K562 (cell line): ENCODE measurements at regions not wholly inside any gene's neighbourhood (a gene's known extent, or its start where the extent isn't known, plus 50 kb on each side); places are given as distances from the start of the nearest gene placed in this dataset.

Experiments
- ADNP ChIP-seq: fragments of 200-800 bp; sonication (Bioruptor generic); IDR thresholded peaks from 2 replicates; pipeline ENCODE4 v1.6.1; 2016; ENCODE audit warnings: missing genetic modification characterization, missing compliant biosample characterization
- ARID1B ChIP-seq: fragments of 450-650 bp; IDR thresholded peaks from 2 replicates; pipeline ENCODE4 v1.6.1; 2016; ENCODE audit warnings: antibody characterized with exemption, mild to moderate bottlenecking, inconsistent platforms
- HEY1 ChIP-seq: fragments of 250-450 bp; sonication (Bioruptor Pico); IDR thresholded peaks from 2 replicates; pipeline ENCODE4 v1.5.0; 2020; ENCODE audit warnings: mild to moderate bottlenecking, moderate library complexity, borderline replicate concordance
- HSF4 ChIP-seq: fragments of 250-450 bp; sonication (Bioruptor Pico); IDR thresholded peaks from 2 replicates; pipeline ENCODE4 v2.1.2; 2022; ENCODE audit warnings: mild to moderate bottlenecking, moderate library complexity, borderline replicate concordance
- KDM4B ChIP-seq, 2 experiments: fragments of 450-650 bp in 1 of 2; sonication (generic) in 1 of 2; IDR thresholded peaks; 2 replicates each; pipeline ENCODE4 v1.6.1; 2016 to 2017; ENCODE audit warnings: borderline replicate concordance in 2 of 2, antibody characterized with exemption in 1 of 2, low read depth in 1 of 2, mild to moderate bottlenecking in 1 of 2
- PHF20 ChIP-seq: fragments of 450-650 bp; IDR thresholded peaks from 2 replicates; pipeline ENCODE4 v1.6.1; 2018; ENCODE audit not compliant: partially characterized antibody
- PHTF2 ChIP-seq: fragments of 250-450 bp; sonication (Bioruptor Pico); IDR thresholded peaks from 2 replicates; pipeline ENCODE4 v1.5.0; 2021; ENCODE audit warnings: mild to moderate bottlenecking
- REST ChIP-seq, 2 experiments: fragments of 450-650 bp; formaldehyde crosslinking in 1 of 2; IDR thresholded peaks; 2 replicates each; pipeline versions ENCODE4 v1.4.0 to v1.6.1; 2014 to 2020; ENCODE audit warnings: mild to moderate bottlenecking in 2 of 2, borderline replicate concordance in 1 of 2, low read depth in 1 of 2
- TBP ChIP-seq: optimal IDR thresholded peaks from 2 replicates; pipeline ENCODE3; 2011; ENCODE audit warnings: low read depth, low read length, improper control_type of control experiment
- THAP7 ChIP-seq: fragments of 250-450 bp; sonication (Bioruptor Pico); IDR thresholded peaks from 2 replicates; pipeline ENCODE4 v1.5.0; 2021
- TRIM28 ChIP-seq: fragments of 450-650 bp; IDR thresholded peaks from 2 replicates; pipeline ENCODE4 v1.6.1; 2017
- UBTF ChIP-seq, 2 experiments: IDR thresholded peaks; 2 replicates each; pipeline ENCODE4 v1.6.1; 2012; ENCODE audit warnings: improper control_type of control experiment in 2 of 2, low read depth in 2 of 2, low read length in 2 of 2, borderline replicate concordance in 1 of 2
- ZNF551 ChIP-seq: fragments of 250-450 bp; sonication (Bioruptor Pico); IDR thresholded peaks from 2 replicates; pipeline ENCODE4 v1.5.0; 2021; ENCODE audit warnings: mild to moderate bottlenecking, moderate library complexity
- ZZZ3 ChIP-seq: fragments of 450-650 bp; IDR thresholded peaks from 2 replicates; pipeline ENCODE4 v1.6.1; 2016; ENCODE audit warnings: antibody characterized with exemption, mild to moderate bottlenecking, moderate library complexity

GRCh38 chr4:59685626-59686025 lies 1514.5 kb upstream of the ADGRL3 start (continued):
- no peak for TF ChIP-seq REST (IDR thresholded peaks at IDR 0.05; ENCODE audit: borderline replicate concordance)
- TF ChIP-seq REST (CRISPR knock-in tag; IDR thresholded peaks at IDR 0.05; ENCODE audit: low read depth): no peak
- no peak for TF ChIP-seq HSF4 (CRISPR knock-in tag)
- no peak for TF ChIP-seq THAP7 (CRISPR knock-in tag)
- TF ChIP-seq KDM4B (IDR thresholded peaks at IDR 0.05; ENCODE audit: borderline replicate concordance in 2 of 2, low read depth in 1 of 2): no peak
- TF ChIP-seq UBTF (IDR thresholded peaks at IDR 0.05; ENCODE audit: borderline replicate concordance in 1 of 2, low read depth in 2 of 2, low read length in 2 of 2): no peak
- TF ChIP-seq TRIM28: no peak
- no peak for TF ChIP-seq HEY1 (CRISPR knock-in tag)
- TF ChIP-seq ZZZ3: no peak
- TF ChIP-seq TBP: no peak
- no peak for TF ChIP-seq PHF20
- TF ChIP-seq ADNP (tag): no peak
- TF ChIP-seq PHTF2: no peak
- no peak for TF ChIP-seq ARID1B
- TF ChIP-seq ZNF551 (CRISPR knock-in tag): no peak
